HG03378 (cell line): ENCODE measurements at regions not wholly inside any gene's neighbourhood (a gene's known extent, or its start where the extent isn't known, plus 50 kb on each side); places are given as distances from the start of the nearest gene placed in this dataset.

Experiments
- ATAC-seq: cut with Tn5 transposase; IDR thresholded peaks from one replicate; pipeline ENCODE4 v1.9.1; 2021; ENCODE audit warnings: mild to moderate bottlenecking, moderate library complexity; ENCODE audit not compliant: unreplicated experiment

- ATAC-seq: no peak
These were observed 384.6 kb downstream of the SH3GL2 start for GRCh38 chr9:17963498-17963897.

GRCh38 chr9:17967731-17968130 is 388.9 kb downstream of the SH3GL2 start:
- ATAC-seq: no peak

GRCh38 chr9:17969232-17969631 is 390.4 kb downstream of the SH3GL2 start:
- ATAC-seq: no peak

- ATAC-seq: peak; percentile 62
These were observed 391.4 kb downstream of the SH3GL2 start for GRCh38 chr9:17970277-17970676.

GRCh38 chr9:17978773-17979172 is 399.9 kb downstream of the SH3GL2 start:
- no peak for ATAC-seq

- no peak for ATAC-seq
These were observed 407.7 kb downstream of the SH3GL2 start for GRCh38 chr9:17986595-17986994.

GRCh38 chr9:17987189-17987588 is 408.3 kb downstream of the SH3GL2 start:
- no peak for ATAC-seq

GRCh38 chr9:17988489-17988888 is 409.6 kb downstream of the SH3GL2 start:
- ATAC-seq: no peak

GRCh38 chr9:17990602-17991001 is 411.7 kb downstream of the SH3GL2 start:
- no peak for ATAC-seq

- no peak for ATAC-seq
These were observed 414.2 kb downstream of the SH3GL2 start for GRCh38 chr9:17993024-17993423.

GRCh38 chr9:17994695-17995425 is 416.0 kb downstream of the SH3GL2 start:
- no peak for ATAC-seq

GRCh38 chr9:17996728-17997127 is 417.9 kb downstream of the SH3GL2 start:
- ATAC-seq: no peak

GRCh38 chr9:18002718-18003438 is 424.0 kb downstream of the SH3GL2 start:
- no peak for ATAC-seq

- ATAC-seq: no peak
These were observed 427.7 kb downstream of the SH3GL2 start for GRCh38 chr9:18006591-18006990.

- ATAC-seq: no peak
These were observed 428.8 kb downstream of the SH3GL2 start for GRCh38 chr9:18007621-18008020.

GRCh38 chr9:18009902-18010301 is 431.0 kb downstream of the SH3GL2 start:
- no peak for ATAC-seq

- ATAC-seq: no peak
These were observed 431.6 kb downstream of the SH3GL2 start for GRCh38 chr9:18010492-18010891.

GRCh38 chr9:18012170-18012569 is 433.3 kb downstream of the SH3GL2 start:
- no peak for ATAC-seq

GRCh38 chr9:18014556-18014955 is 435.7 kb downstream of the SH3GL2 start:
- no peak for ATAC-seq

GRCh38 chr9:18015116-18015515 is 436.2 kb downstream of the SH3GL2 start:
- ATAC-seq: no peak

GRCh38 chr9:18017136-18017535 is 438.3 kb downstream of the SH3GL2 start:
- no peak for ATAC-seq

GRCh38 chr9:18018221-18018620 is 439.4 kb downstream of the SH3GL2 start:
- no peak for ATAC-seq
